ENCODE measurements at regions not wholly inside any gene's neighbourhood (a gene's known extent, or its start where the extent isn't known, plus 50 kb on each side); places are given as distances from the start of the nearest gene placed in this dataset.
"Not testable (repeated sequence)": the region's sequence is repeated elsewhere in the genome, so short reads cannot be mapped to it uniquely, and the experiment has no call there.

GRCh38 chr7:131940621-131941165 is 384.3 kb upstream of the PODXL start:
- intact Hi-C loops (cut with micrococcal nuclease), result loop anchor here (10.0 kb wide), 1 partner anchor 104 kb away; no protein-coding TSS in a partner anchor

GRCh38 chr7:131938788-131939187 is 382.4 kb upstream of the PODXL start:
- intact Hi-C loops (cut with micrococcal nuclease), result not testable (repeated sequence)

GRCh38 chr7:131937868-131938267 is 381.4 kb upstream of the PODXL start:
- intact Hi-C loops (cut with micrococcal nuclease), result no loop called here

- intact Hi-C loops (cut with micrococcal nuclease), result no loop called here
Observed at GRCh38 chr7:131935180-131935579, 378.8 kb upstream of the PODXL start.

- intact Hi-C loops (cut with micrococcal nuclease), result no loop called here
Observed at GRCh38 chr7:131934452-131934851, 378.0 kb upstream of the PODXL start.

GRCh38 chr7:131933751-131934289 is 377.4 kb upstream of the PODXL start:
- intact Hi-C loops (cut with micrococcal nuclease), result no loop called here

GRCh38 chr7:131933219-131933618 is 376.8 kb upstream of the PODXL start:
- intact Hi-C loops (cut with micrococcal nuclease), result not testable (repeated sequence)

GRCh38 chr7:131932271-131932670 is 375.8 kb upstream of the PODXL start:
- intact Hi-C loops (cut with micrococcal nuclease), result no loop called here

GRCh38 chr7:131931370-131931769 is 374.9 kb upstream of the PODXL start:
- intact Hi-C loops (cut with micrococcal nuclease), result no loop called here

GRCh38 chr7:131929632-131930031 is 373.2 kb upstream of the PODXL start:
- intact Hi-C loops (cut with micrococcal nuclease), result no loop called here

GRCh38 chr7:131927770-131928423 is 371.5 kb upstream of the PODXL start:
- intact Hi-C loops (cut with micrococcal nuclease), result no loop called here

GRCh38 chr7:131925636-131926035 is 369.2 kb upstream of the PODXL start:
- intact Hi-C loops (cut with micrococcal nuclease), result no loop called here

GRCh38 chr7:131924857-131925256 is 368.4 kb upstream of the PODXL start:
- intact Hi-C loops (cut with micrococcal nuclease), result no loop called here

- intact Hi-C loops (cut with micrococcal nuclease), result not testable (repeated sequence)
Observed at GRCh38 chr7:131922948-131923347, 366.5 kb upstream of the PODXL start.

- intact Hi-C loops (cut with micrococcal nuclease), result no loop called here
Observed at GRCh38 chr7:131921016-131921415, 364.6 kb upstream of the PODXL start.

- intact Hi-C loops (cut with micrococcal nuclease), result no loop called here
Observed at GRCh38 chr7:131919920-131920709, 363.7 kb upstream of the PODXL start.

GRCh38 chr7:131911112-131911511 is 354.7 kb upstream of the PODXL start:
- intact Hi-C loops (cut with micrococcal nuclease), result no loop called here

GRCh38 chr7:131909151-131909768 is 352.8 kb upstream of the PODXL start:
- intact Hi-C loops (cut with micrococcal nuclease), result no loop called here

GRCh38 chr7:131908714-131909113 is 352.3 kb upstream of the PODXL start:
- intact Hi-C loops (cut with micrococcal nuclease), result no loop called here

- intact Hi-C loops (cut with micrococcal nuclease), result no loop called here
Observed at GRCh38 chr7:131905471-131905973, 349.1 kb upstream of the PODXL start.

- intact Hi-C loops (cut with micrococcal nuclease), result no loop called here
Observed at GRCh38 chr7:131904760-131905327, 348.4 kb upstream of the PODXL start.

All from T-helper 2 cell treated with Interferon-gamma antibody and Interleukin-4, amounts not matched to agents 100 ng/mL and 5 ng/mL, for 36 hours (primary cell).